Lower leg skin (tissue), 4 donors: ENCODE measurements at regions not wholly inside any gene's neighbourhood (a gene's known extent, or its start where the extent isn't known, plus 50 kb on each side); places are given as distances from the start of the nearest gene placed in this dataset.

ENCODE experiments used
- DNase-seq, 2 donors: peaks; one replicate each; pipeline ENCODE4 v3.0.0-alpha.2; 2019; ENCODE audit warnings: low spot score in 2 of 2
- H3K4me3 ChIP-seq: fragments of 200-600 bp; sonication (generic); 2 replicates; pipeline ENCODE4 v1.5.1; 2017; ENCODE audit warnings: mild to moderate bottlenecking, low read depth; ENCODE audit not compliant: poor library complexity, severe bottlenecking
- POLR2A ChIP-seq, 2 donors: fragments of 450-650 bp; IDR thresholded peaks; one replicate each; pipeline ENCODE4 v1.6.1; 2016 to 2017; ENCODE audit warnings: antibody characterized with exemption in 2 of 2, mild to moderate bottlenecking in 1 of 2, moderate library complexity in 1 of 2
- WGBS, 2 donors: methylation state at CpG; one replicate each; pipeline ENCODE4 v1.1.5; 2018; 5-methylcytosine and 5-hydroxymethylcytosine counted together
- intact Hi-C: fragments of 100-400 bp; cut with DNase I; formaldehyde crosslinking; loops from one replicate; pipeline ENCODE4 v1.15.0; 2023; ENCODE audit warnings: low total_unique reads
- TF ChIP-seq, protein P1 (sequence below), 3 donors: fragments of 450-650 bp; IDR thresholded peaks; one replicate each; pipeline ENCODE4 v1.5.1; 2016; ENCODE audit warnings: antibody characterized with exemption in 3 of 3, mild to moderate bottlenecking in 3 of 3, moderate library complexity in 2 of 3

DNA sequence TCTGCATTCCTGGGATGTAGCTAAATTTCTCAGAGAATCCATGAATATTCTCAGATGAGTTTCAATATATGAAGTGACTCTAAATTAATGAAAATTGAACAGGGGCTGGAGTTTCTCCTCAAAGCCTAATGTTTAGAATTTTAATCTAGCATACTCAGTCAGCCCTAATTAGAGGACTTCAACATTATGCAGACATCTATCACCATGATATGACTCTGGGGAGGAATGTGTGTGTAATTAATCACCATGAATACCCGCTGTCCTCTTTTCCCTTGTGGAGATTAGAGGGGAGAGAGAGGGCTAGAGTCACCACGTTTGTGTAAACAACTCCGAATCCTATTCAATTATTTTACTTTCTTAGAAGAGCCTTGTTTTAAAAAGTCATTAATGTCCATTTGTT is 698.6 kb upstream of the MDGA2 start:
- DNase-seq, result no peak
- TF ChIP-seq, protein P1, sequence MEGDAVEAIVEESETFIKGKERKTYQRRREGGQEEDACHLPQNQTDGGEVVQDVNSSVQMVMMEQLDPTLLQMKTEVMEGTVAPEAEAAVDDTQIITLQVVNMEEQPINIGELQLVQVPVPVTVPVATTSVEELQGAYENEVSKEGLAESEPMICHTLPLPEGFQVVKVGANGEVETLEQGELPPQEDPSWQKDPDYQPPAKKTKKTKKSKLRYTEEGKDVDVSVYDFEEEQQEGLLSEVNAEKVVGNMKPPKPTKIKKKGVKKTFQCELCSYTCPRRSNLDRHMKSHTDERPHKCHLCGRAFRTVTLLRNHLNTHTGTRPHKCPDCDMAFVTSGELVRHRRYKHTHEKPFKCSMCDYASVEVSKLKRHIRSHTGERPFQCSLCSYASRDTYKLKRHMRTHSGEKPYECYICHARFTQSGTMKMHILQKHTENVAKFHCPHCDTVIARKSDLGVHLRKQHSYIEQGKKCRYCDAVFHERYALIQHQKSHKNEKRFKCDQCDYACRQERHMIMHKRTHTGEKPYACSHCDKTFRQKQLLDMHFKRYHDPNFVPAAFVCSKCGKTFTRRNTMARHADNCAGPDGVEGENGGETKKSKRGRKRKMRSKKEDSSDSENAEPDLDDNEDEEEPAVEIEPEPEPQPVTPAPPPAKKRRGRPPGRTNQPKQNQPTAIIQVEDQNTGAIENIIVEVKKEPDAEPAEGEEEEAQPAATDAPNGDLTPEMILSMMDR (IDR thresholded peaks at IDR 0.05), result no peak
- no peak for TF ChIP-seq POLR2A (IDR thresholded peaks at IDR 0.05)
- 29 to 37% methylated on average over 3 of the region's 3 CpGs for WGBS, 2 donors
- intact Hi-C loops, result no loop called here
- H3K4me3 ChIP-seq, result no peak overlapping the region

DNA sequence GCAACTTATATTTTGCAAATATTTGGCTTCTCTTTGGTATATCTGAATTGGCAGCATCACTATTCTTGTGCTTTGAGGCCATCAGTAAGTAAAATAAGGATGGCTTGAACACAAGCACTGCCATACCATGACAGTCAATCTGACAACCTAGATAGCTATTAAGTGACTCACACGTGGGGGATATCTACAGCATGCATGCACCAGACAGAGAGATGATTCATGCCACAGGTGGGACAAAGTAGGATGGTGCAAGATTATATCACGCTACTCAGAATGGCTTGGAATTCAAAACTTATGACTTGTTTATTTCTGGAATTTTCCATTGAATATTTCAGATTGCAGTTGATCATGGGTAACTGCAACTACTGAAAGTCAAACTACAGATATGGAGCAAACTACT is 675.6 kb upstream of the MDGA2 start:
- 48 to 52% methylated on average over 2 of the region's 2 CpGs for WGBS, 2 donors
- intact Hi-C loops, result no loop called here

DNA sequence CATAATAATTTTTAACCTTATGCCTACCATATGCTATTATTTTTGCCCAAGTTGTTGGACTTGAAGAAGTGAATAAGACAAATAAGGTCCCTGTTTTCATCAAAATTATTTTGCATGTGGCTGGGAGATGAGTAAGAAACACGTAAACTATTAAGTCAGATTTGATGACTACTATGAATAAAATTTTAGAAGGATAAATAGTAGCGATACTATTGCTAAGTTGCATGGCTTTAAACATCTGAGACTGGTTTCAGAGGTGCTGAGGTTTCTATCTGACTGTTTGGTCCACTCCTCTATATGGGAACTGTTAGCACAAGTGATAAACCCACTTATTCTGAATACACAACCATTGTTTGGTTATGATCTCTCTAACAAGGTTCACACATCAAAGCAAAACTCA is 674.3 kb upstream of the MDGA2 start:
- intact Hi-C loops, result no loop called here
- 87 to 91% methylated on average over 2 of the region's 2 CpGs for WGBS, 2 donors
- H3K4me3 ChIP-seq, result no peak overlapping the region
- DNase-seq, result no peak
- TF ChIP-seq, protein P1 (IDR thresholded peaks at IDR 0.05), result no peak
- TF ChIP-seq POLR2A (IDR thresholded peaks at IDR 0.05), result no peak

More for the DNA sequence above, 675.6 kb upstream of the MDGA2 start:
- no peak for DNase-seq
- no peak overlapping the region for H3K4me3 ChIP-seq
- no peak for TF ChIP-seq POLR2A (IDR thresholded peaks at IDR 0.05)
- TF ChIP-seq, protein P1 (IDR thresholded peaks at IDR 0.05), result no peak

DNA sequence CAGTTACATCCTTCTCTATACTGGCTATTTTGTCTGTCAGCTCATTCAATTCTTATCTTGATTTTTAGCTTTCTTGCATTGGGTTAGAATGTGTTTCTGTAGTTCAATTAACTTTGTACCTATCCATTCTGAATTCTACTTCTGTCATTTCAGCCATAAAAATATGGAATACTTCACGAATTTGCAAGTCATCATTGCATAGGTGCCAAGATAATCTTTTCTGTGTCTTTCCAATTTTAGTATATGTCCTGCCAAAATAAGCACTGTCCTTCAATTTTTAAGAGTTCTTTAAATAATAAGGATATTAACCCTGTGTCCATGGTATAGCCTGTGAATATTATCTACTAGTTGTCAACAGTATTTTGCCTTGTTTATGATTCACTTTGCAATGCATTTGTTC is 665.7 kb upstream of the MDGA2 start:
- no peak overlapping the region for H3K4me3 ChIP-seq
- DNase-seq, result no peak
- TF ChIP-seq, protein P1 (IDR thresholded peaks at IDR 0.05), result no peak
- TF ChIP-seq POLR2A (IDR thresholded peaks at IDR 0.05), result no peak
- intact Hi-C loops, result no loop called here
- 44% methylated on average over 1 of the region's 1 CpG for WGBS, 2 donors

DNA sequence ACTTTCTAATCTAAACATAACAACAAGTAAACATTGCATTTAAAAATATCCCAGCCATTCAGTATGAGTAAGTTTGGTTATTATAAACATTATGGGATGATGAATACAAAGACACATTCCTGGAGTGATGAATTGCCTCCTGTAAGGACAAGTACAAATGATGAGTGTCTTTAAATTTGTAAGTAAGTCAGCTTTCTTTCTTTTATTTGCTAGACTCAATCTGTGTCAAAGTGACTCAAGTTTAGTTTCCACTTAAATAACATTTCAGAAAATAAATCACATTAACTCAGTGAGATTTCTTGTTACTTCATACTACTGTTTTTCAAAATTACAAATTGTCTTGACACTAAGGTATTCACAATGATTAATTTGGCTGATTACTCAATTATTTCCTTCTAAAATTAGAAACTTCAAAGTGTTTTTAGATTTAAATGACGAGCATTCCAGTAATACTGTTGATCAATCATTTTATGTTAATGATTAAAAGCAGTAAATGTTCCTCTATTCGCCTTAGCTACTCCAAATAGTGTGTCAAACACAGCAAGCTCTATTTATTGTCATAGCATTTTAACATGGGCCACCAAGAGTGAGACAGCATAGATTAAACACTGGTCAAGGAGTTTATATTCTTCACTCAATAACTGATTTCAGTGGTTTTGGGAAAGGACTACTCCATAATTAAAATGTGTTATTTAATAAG is 658.0 kb upstream of the MDGA2 start:
- 31 to 36% methylated on average over 2 of the region's 2 CpGs for WGBS, 2 donors
- DNase-seq, result no peak
- no peak for TF ChIP-seq POLR2A (IDR thresholded peaks at IDR 0.05)
- TF ChIP-seq, protein P1 (IDR thresholded peaks at IDR 0.05), result no peak

DNA sequence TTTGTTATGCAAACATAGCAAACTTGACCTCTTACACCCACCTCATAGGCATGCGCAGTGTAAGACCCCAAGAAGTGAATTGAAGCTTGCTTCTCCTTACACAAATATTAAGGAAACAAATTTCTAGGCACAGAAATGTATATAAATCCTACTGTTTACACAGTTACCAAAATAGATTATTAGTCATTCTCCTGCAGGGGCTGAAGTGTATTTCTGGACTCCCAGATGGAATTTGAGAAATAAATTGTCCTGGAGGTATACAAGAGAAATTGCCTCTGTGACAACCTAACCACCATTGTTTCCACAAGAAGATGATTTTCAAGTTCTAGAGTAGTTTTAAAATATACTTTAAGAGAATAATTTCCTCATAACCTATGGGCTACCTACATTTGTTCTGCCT is 656.0 kb upstream of the MDGA2 start:
- no peak for TF ChIP-seq POLR2A (IDR thresholded peaks at IDR 0.05)
- TF ChIP-seq, protein P1 (IDR thresholded peaks at IDR 0.05), result no peak
- intact Hi-C loops, result no loop called here
- no peak for DNase-seq
- 89 to 92% methylated on average over 1 of the region's 1 CpG for WGBS, 2 donors
- no peak overlapping the region for H3K4me3 ChIP-seq

More for the DNA sequence above, 658.0 kb upstream of the MDGA2 start:
- no peak overlapping the region for H3K4me3 ChIP-seq
- intact Hi-C loops, result no loop called here
